Activated CD8-positive, alpha-beta memory T cell treated with anti-CD3 and anti-CD28 coated beads for 1 hour (primary cell): ENCODE measurements at regions not wholly inside any gene's neighbourhood (a gene's known extent, or its start where the extent isn't known, plus 50 kb on each side); places are given as distances from the start of the nearest gene placed in this dataset.

Source experiments
- DNase-seq, 2 donors: peaks; one replicate each; pipeline ENCODE4 v3.0.0-alpha.2; 2020; ENCODE audit warnings: low read depth in 1 of 2; ENCODE audit errors: extremely low read depth in 1 of 2

GRCh38 chr15:98382139-98382538 is 266.2 kb upstream of the IGF1R start:
- DNase-seq = no peak

- no peak for DNase-seq
Observed at GRCh38 chr15:98383571-98383970, 264.8 kb upstream of the IGF1R start.

GRCh38 chr15:98384328-98385029 is 263.9 kb upstream of the IGF1R start:
- DNase-seq = no peak

- DNase-seq = no peak
Observed at GRCh38 chr15:98385752-98386381, 262.5 kb upstream of the IGF1R start.

GRCh38 chr15:98386561-98386960 is 261.8 kb upstream of the IGF1R start:
- no peak for DNase-seq

- DNase-seq = no peak
Observed at GRCh38 chr15:98387866-98388265, 260.5 kb upstream of the IGF1R start.

- no peak for DNase-seq
Observed at GRCh38 chr15:98390946-98391530, 257.3 kb upstream of the IGF1R start.

- DNase-seq = no peak
Observed at GRCh38 chr15:98391568-98391967, 256.8 kb upstream of the IGF1R start.

- no peak for DNase-seq
Observed at GRCh38 chr15:98393471-98393870, 254.9 kb upstream of the IGF1R start.

- no peak for DNase-seq
Observed at GRCh38 chr15:98394546-98394945, 253.8 kb upstream of the IGF1R start.

- DNase-seq = no peak
Observed at GRCh38 chr15:98395974-98396610, 252.2 kb upstream of the IGF1R start.

- DNase-seq = no peak
Observed at GRCh38 chr15:98397419-98397818, 250.9 kb upstream of the IGF1R start.

GRCh38 chr15:98398056-98398455 is 250.3 kb upstream of the IGF1R start:
- no peak for DNase-seq

- no peak for DNase-seq
Observed at GRCh38 chr15:98398886-98399285, 249.5 kb upstream of the IGF1R start.

GRCh38 chr15:98400120-98400519 is 248.2 kb upstream of the IGF1R start:
- DNase-seq = no peak

- no peak for DNase-seq
Observed at GRCh38 chr15:98401029-98401428, 247.3 kb upstream of the IGF1R start.

- DNase-seq = no peak
Observed at GRCh38 chr15:98402486-98402885, 245.9 kb upstream of the IGF1R start.

GRCh38 chr15:98403169-98403568 is 245.2 kb upstream of the IGF1R start:
- no peak for DNase-seq

- no peak for DNase-seq
Observed at GRCh38 chr15:98403569-98403968, 244.8 kb upstream of the IGF1R start.

GRCh38 chr15:98405013-98405412 is 243.3 kb upstream of the IGF1R start:
- no peak for DNase-seq

- DNase-seq = no peak
Observed at GRCh38 chr15:98408231-98408630, 240.1 kb upstream of the IGF1R start.

GRCh38 chr15:98410328-98410727 is 238.0 kb upstream of the IGF1R start:
- no peak for DNase-seq
